HL-60 (cell line): ENCODE measurements at regions not wholly inside any gene's neighbourhood (a gene's known extent, or its start where the extent isn't known, plus 50 kb on each side); places are given as distances from the start of the nearest gene placed in this dataset.

ENCODE experiments used
- DNase-seq, 2 experiments: peaks; one replicate each; pipeline ENCODE4 v3.0.0-alpha.2; 2010 to 2020; ENCODE audit warnings: low read depth in 1 of 2, low spot score in 1 of 2
- H3K27ac ChIP-seq: fragments of 250-450 bp; sonication (Bioruptor Pico); replicated peaks from 2 replicates; pipeline ENCODE4 v1.5.1; 2020; ENCODE audit warnings: mild to moderate bottlenecking, moderate library complexity
- H3K27me3 ChIP-seq: fragments of 250-450 bp; sonication (Bioruptor Pico); 2 replicates; pipeline ENCODE4 v1.5.1; 2021; ENCODE audit warnings: mild to moderate bottlenecking, moderate library complexity; ENCODE audit not compliant: insufficient read depth, poor library complexity, severe bottlenecking
- H3K4me3 ChIP-seq: replicated peaks from 2 replicates; pipeline ENCODE4 v1.5.1; 2011; ENCODE audit warnings: mild to moderate bottlenecking, control low read depth, low read length; ENCODE audit not compliant: insufficient read depth
- CTCF ChIP-seq: IDR thresholded peaks from one replicate; pipeline ENCODE4 v1.5.1; 2011; ENCODE audit warnings: low read length, control low read depth, inconsistent platforms; ENCODE audit not compliant: insufficient read depth
- GABPA ChIP-seq: IDR thresholded peaks from 2 replicates; pipeline ENCODE4 v1.6.1; 2012; ENCODE audit warnings: low read depth
- POLR2AphosphoS5 ChIP-seq: IDR thresholded peaks from 2 replicates; pipeline ENCODE4 v1.6.1; 2012; ENCODE audit warnings: low read depth
- SPI1 ChIP-seq: IDR thresholded peaks from 2 replicates; pipeline ENCODE4 v1.6.1; 2012; ENCODE audit warnings: low read depth, mild to moderate bottlenecking, borderline replicate concordance
- TF ChIP-seq, protein P1 (sequence below): IDR thresholded peaks from 2 replicates; pipeline ENCODE4 v1.6.1; 2012; ENCODE audit warnings: low read depth; ENCODE audit not compliant: insufficient replicate concordance

DNA sequence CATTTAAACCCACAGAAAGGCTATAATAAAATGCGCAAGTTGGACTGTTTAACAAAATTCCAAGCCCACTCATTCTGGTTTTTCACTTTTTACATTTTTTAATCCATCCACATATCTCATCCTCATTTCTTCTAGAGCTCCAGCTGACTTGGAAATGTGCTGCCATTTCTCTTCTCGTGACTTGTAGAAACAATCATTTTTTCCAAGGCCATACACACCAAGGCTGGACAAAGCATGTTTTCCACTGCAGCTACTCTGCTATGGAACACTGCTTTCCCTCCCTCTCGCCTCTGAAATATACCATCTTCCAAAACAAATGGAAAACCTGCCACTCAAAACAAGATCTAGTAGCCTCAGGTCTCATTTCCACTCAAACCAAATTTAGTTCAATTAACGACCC lies 141.1 kb downstream of the ESM1 start:
- DNase-seq: no peak
- Histone ChIP-seq H3K27me3 (no peaks in the 10 kb centered on the region), H3K27ac (no peak overlapping the region), H3K4me3 (no peak overlapping the region)
- TF ChIP-seq GABPA (no peak), CTCF (no peak), POLR2AphosphoS5 (no peak), SPI1 (no peak)
- TF ChIP-seq, protein P1, sequence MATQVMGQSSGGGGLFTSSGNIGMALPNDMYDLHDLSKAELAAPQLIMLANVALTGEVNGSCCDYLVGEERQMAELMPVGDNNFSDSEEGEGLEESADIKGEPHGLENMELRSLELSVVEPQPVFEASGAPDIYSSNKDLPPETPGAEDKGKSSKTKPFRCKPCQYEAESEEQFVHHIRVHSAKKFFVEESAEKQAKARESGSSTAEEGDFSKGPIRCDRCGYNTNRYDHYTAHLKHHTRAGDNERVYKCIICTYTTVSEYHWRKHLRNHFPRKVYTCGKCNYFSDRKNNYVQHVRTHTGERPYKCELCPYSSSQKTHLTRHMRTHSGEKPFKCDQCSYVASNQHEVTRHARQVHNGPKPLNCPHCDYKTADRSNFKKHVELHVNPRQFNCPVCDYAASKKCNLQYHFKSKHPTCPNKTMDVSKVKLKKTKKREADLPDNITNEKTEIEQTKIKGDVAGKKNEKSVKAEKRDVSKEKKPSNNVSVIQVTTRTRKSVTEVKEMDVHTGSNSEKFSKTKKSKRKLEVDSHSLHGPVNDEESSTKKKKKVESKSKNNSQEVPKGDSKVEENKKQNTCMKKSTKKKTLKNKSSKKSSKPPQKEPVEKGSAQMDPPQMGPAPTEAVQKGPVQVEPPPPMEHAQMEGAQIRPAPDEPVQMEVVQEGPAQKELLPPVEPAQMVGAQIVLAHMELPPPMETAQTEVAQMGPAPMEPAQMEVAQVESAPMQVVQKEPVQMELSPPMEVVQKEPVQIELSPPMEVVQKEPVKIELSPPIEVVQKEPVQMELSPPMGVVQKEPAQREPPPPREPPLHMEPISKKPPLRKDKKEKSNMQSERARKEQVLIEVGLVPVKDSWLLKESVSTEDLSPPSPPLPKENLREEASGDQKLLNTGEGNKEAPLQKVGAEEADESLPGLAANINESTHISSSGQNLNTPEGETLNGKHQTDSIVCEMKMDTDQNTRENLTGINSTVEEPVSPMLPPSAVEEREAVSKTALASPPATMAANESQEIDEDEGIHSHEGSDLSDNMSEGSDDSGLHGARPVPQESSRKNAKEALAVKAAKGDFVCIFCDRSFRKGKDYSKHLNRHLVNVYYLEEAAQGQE: no peak

- Histone ChIP-seq H3K27ac (no peak overlapping the region), H3K27me3 (no peaks in the 10 kb centered on the region), H3K4me3 (no peak overlapping the region)
- no peak for DNase-seq
- TF ChIP-seq, protein P1: no peak
- TF ChIP-seq GABPA: no peak
Observed at GRCh38 chr5:54841481-54841880, 143.9 kb downstream of the ESM1 start.

- H3K27me3 ChIP-seq: no peaks in the 10 kb centered on the region
- no peak overlapping the region for H3K4me3 ChIP-seq
- H3K27ac ChIP-seq: no peak overlapping the region
- TF ChIP-seq, protein P1: no peak
- no peak for TF ChIP-seq GABPA
- DNase-seq: no peak
Observed at GRCh38 chr5:54838843-54839242, 146.6 kb downstream of the ESM1 start.

- TF ChIP-seq GABPA (no peak), SPI1 (no peak), POLR2AphosphoS5 (no peak), CTCF (no peak)
- TF ChIP-seq, protein P1: no peak
- Histone ChIP-seq H3K27me3 (no peaks in the 10 kb centered on the region), H3K27ac (no peak overlapping the region), H3K4me3 (no peak overlapping the region)
- DNase-seq: no peak
Observed at GRCh38 chr5:54837981-54838380, 147.4 kb downstream of the ESM1 start.
